CD4-positive, alpha-beta T cell treated with Interleukin-1 beta for 1 hour (primary cell): ENCODE measurements at regions not wholly inside any gene's neighbourhood (a gene's known extent, or its start where the extent isn't known, plus 50 kb on each side); places are given as distances from the start of the nearest gene placed in this dataset.
"Not testable (repeated sequence)": the region's sequence is repeated elsewhere in the genome, so short reads cannot be mapped to it uniquely, and the experiment has no call there.

Experiments
- DNase-seq, 2 donors: peaks; one replicate each; pipeline ENCODE4 v3.0.0-alpha.2; 2020 to 2022

DNA sequence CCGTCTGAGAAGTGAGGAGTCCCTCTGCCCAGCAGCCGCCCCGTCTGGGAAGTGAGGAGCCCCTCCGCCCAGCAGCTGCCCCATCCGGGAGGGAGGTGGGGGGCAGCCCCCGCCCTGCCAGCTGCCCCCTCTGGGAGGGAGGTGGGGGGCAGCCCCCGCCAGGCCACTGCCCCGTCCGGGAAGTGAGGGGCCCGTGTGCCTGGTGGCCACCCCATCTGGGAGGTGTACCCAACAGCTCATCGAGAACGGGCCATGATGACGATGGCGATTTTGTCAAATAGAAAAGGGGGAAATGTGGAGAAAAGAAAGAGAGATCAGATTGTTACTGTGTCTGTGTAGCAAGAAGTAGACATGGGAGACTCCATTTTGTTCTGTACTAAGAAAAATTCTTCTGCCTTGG lies 208.8 kb downstream of the KDM5D start:
- not testable (repeated sequence) for DNase-seq

DNA sequence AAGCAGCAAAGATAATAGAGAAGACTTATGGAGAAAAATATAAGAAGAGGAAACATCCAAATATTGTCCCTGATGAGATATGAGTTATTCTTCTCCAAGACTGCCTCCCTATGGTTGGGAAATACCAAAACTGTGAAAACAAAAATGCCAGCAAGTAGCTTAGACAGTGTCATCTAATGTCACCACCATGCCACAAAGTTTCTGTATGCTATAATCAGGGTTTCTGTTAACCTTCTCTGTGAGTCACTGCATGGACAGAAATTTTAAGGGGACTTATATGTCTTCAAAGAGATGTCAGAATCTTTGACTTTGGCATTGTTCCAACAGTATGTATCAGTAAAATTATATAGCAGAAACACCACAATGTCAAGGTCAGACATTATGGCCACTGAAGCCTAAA lies 222.6 kb downstream of the KDM5D start:
- no peak for DNase-seq

- peak in 1 of 2 donors; percentile 46 for DNase-seq
Measured at GRCh38 chrY:19503092-19503449, 241.5 kb downstream of the KDM5D start.

GRCh38 chrY:19502169-19503091 lies 242.1 kb downstream of the KDM5D start:
- peak in 1 of 2 donors; percentile 56 for DNase-seq

GRCh38 chrY:19498556-19498955 lies 246.0 kb downstream of the KDM5D start:
- peak in 1 of 2 donors; percentile 29 for DNase-seq

GRCh38 chrY:19487494-19487893 lies 257.0 kb downstream of the KDM5D start:
- DNase-seq, result no peak

GRCh38 chrY:19484997-19485396 lies 259.5 kb downstream of the KDM5D start:
- no peak for DNase-seq

DNA sequence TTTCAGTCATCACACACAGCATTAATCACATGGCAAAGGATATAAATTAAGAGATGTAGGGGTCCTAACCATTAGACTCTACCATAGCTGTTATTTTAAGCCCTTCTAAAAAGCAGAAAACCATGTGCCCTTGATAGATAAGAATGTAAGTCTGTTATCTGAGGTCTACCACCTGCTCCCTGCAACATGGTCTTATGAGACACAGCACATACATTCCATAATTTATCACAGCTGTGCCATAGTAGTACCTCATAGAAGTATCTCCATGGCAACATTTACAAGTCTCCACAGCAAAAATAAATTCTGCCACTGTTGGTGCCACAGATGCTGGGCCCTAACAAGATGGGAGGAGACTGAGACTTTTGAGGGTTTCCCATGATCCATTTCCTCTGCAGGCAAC lies 265.4 kb downstream of the KDM5D start:
- no peak for DNase-seq

DNA sequence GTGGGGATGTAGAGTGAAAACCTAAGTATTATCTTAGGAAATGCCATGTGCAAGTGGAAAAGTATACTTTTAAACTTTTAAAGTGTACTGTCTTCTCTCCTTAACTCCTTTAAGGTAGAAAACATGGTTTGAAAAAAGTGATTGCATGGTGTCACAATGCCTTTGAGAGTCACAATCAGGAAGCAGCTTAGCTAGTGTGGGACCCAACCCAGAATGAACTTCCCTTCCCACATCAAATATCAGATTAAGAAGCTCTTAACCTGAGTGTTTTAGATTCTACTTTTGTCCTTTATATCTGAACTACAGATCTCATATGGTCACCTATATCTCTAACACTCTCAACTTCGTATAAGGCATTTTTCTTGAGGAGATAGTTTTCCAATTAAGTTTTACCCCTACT lies 266.6 kb downstream of the KDM5D start:
- no peak for DNase-seq

DNA sequence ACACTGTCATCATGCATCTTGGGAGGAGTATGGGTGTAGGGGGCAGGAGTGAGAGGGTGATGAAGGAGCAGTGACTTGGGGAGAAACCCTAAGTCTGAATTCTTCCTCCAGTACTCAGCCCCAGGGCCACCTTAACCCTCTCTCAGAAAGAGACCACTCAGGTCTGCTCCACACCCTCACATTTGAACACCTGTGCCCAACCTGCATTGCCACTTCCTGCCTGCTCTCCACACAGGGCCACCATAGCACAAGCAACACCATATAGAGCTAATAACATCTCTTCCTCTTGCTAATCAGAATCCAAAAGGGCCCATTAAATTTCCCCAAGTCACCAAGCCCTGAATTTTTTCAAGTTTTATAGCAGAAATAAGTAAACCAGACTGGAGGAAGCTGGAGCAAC lies 278.7 kb downstream of the KDM5D start:
- no peak for DNase-seq

DNA sequence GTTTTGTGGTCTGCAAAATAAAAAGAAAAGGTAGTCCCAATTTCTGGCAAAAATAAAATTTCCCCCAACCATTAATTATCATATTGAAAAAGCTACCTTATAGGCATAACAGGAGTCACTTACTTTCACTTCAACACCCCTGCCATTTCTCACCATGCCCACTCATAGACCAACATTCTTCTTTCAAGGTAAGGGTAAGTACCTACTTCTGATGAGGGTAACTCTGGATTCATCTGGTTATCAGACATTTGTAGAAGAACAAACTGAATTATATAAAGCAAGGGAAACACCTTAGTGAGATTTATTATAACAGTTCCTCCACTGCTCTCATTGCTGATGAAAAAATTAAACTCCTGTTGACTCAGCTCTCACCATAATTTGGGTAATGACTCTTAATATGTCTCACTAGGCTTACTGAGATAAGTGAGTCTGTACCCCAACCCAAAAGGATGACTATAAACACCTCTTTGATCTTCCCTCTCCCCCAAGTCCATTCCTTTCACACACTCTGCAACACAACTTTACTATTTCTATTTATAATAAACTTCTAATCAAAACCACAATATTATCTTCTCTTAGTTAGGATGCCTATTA lies 287.6 kb downstream of the KDM5D start:
- DNase-seq, result no peak

GRCh38 chrY:19433059-19433458 lies 311.5 kb downstream of the KDM5D start:
- DNase-seq, result peak in 1 of 2 donors; percentile 66

DNA sequence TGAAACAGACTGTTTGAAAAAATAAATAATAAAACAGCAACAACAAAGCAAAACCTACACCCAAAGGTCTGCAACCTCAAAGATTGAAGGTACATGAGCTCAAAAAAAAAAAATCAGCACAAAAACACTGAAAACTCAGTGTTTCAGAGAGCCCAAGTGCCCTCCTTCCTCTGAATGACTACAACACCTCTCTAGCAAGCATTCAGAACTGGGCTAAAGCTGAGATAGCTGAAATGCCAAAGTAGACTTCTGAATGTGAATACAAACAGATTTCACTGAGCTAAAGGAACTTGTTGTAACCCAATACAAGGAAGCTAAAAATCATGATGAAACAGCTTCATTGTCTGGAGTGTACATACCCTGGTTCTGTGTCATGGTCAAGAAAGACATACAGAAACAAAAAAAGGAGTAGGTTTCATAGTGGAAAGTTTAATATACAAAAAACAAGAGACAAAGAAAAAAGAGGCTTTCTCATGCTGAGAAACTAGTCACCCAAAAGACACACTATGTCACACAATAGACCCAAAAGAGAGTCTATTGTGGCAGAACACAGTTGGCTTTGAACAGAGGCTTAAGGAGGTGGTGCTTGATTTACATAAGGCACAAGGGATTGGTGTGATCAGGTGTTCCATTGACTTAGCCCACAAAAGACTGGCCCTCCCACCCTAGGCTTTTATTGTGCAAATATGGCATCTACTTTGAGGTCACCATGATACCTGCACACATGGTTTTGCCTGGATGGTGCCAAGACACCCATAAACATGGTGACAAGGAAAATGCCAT lies 316.6 kb downstream of the KDM5D start:
- DNase-seq, result no peak

DNA sequence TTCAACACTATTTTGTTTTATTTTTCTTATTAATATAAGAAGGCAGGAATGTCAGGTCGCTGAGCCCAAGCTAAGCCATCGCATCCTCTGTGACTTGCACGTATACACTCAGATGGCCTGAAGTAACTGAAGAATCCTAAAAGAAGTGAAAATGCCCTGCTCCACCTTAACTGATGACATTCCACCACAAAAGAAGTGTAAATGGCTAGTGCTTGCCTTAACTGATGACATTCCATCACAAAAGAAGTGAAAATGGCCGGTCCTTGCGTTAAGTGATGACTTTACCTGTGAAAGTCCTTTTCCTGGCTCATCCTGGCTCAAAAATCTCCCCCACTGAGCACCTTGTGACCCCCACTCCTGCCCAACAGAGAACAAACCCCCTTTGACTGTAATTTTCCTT lies 317.3 kb downstream of the KDM5D start:
- not testable (repeated sequence) for DNase-seq

DNA sequence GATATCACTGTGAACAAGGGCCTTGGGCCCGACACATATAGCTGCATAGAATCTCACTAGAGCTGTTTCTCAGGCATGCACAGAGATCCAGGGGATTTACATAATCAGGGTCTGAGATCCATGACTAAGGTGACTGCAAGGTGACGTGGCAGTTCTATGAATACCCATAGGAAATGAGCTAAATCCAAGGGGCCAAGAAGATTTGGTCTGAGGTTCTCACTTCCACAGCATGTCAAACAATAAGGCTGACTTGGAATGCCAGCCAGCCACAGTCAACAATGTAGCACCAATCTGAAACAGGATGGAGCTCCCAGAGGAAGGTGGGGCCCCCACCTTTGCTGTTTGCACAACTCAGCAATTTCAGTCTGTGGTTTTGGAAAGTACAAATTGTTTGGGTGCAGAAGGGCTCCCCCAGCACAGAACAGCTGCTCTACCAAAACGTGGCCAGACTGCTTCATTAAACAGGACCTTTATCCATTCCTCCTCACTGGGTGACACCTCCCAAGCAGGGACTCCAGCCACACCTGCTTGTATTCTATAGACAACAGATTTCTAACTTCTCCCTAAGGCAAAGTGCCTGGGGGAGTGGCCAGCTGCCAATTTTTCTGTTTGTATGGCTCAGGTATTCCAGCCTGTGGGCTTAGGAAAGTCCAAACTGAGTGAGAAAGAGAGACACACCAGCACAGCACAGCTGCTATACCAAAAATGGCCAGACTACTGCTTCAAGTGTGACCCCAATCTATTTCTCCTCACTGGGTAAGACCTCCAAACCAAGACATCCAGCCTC lies 333.4 kb downstream of the KDM5D start:
- no peak for DNase-seq

DNA sequence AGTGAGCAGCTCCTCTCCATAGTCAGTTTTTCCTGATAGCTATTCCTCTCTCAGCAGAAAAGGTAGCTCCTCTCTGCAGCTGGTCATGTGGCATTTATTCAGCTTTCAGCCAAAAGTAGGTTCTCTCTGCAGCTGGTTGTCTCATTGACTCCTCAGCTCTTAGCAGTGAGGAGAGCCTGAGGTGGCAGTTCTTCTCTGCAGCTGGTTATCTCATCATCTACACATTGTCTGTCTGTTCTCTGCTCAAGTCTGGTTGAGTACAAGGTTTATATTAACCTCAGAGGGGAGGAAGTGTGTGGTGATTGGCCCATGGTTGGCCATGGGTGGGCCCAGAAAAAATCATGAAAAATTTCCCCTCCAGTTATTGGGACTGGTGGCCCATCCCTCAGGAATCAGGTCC lies 338.3 kb downstream of the KDM5D start:
- no peak for DNase-seq

DNA sequence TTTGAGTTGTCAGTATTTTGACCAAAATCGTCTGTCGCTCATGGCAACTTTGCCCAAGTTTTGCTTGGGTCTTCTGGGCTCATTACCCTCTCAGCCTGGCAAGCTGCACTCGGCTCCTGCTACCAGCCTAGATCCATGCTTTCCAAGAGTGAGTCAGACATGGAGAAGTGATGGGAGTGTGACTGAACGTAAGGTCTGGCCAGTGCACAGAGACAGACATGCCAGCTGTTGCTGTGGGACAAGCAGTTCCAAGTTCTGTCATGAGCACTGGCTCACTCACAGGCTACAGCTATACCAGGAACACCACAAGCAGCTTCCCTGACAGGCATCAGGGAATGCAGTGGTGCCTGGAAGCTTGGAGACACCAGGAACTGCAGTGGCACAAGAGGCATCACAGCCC lies 338.9 kb downstream of the KDM5D start:
- no peak for DNase-seq

GRCh38 chrY:19392876-19393275 lies 351.6 kb downstream of the KDM5D start:
- DNase-seq, result no peak

DNA sequence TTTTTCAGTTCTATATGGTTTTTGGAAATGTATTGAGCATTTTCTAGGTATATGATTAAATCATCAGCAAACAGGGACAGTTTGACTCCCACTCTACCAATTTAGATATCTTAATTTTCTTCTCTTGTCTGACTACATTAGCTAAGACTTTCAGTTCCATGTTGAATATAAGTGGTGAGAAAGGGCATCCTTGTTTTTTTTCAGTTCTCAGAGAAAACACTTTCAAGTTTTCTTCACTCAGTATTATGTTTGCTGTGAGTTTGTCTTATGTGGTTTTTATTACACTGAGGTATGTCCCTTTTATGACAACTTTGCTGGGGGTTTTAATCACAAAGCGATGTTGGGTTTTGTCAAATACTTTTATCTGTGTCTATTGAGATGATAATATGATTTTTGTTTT lies 352.6 kb downstream of the KDM5D start:
- no peak for DNase-seq

DNA sequence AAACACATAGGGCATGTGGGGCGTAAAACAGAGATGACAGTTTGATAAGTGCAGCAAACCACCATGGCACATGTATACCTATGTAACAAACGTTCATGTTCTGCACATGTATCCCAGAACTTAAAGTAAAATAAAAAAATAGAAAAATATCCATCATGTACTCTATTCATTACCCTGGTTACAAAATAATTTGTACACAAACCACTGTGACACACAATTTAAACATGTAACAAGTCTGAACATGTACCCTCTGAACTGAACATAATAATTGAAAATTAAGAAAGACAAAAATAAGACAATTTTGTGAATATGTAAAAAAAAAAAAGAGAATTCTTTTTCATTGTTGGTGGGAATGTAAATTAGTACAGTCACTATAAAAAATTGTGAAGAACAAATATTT lies 379.2 kb downstream of the KDM5D start:
- no peak for DNase-seq

GRCh38 chrY:19357249-19357648 lies 387.3 kb downstream of the KDM5D start:
- no peak for DNase-seq

DNA sequence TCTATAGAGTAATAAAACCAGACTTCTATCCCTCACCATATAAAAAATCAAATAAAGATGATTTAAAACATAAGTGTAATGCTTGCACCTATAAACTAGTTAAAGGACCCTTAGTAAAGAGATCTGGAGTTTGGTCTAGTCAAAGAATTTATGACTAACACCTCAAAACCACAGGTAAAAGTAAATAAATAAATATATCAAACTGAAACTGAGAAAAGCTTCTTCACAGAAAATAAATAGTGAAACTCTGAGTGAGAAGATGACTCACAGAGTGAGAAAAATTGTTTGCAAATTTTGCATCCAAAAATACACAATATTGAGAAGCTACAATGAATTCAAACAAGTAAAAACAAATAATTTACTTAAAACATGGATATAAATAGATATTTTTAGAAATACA lies 387.8 kb downstream of the KDM5D start:
- DNase-seq, result no peak

- no peak for DNase-seq
Measured at GRCh38 chrY:19354857-19355173, 389.7 kb downstream of the KDM5D start.
